IMR-90 (cell line): ENCODE measurements at regions not wholly inside any gene's neighbourhood (a gene's known extent, or its start where the extent isn't known, plus 50 kb on each side); places are given as distances from the start of the nearest gene placed in this dataset.

ENCODE experiments used
- ATAC-seq: fragments of 200-7000 bp; cut with Tn5 transposase; 2 replicates; pipeline ENCODE4 v1.9.1; 2020; ENCODE audit warnings: low read depth, mild to moderate bottlenecking, moderate library complexity
- BruUV-seq: library from RNA; stranded (reverse); fragments of 400-500 nt; replicated peaks from 2 replicates; lab custom pipeline; 2021; lab: Mats Ljungman, UMichigan
- CTCF ChIA-PET: fragments of 300-600 bp; formaldehyde crosslinking; extraction: SDS; loops from one replicate; lab custom pipeline; 2021; ENCODE audit warnings: antibody characterized with exemption; lab: Yijun Ruan, JAX
- POLR2A ChIA-PET: fragments of 300-600 bp; sonication (Branson Sonifier 250); formaldehyde crosslinking; loops from one replicate; lab custom pipeline; 2022; ENCODE audit warnings: antibody characterized with exemption; ENCODE audit not compliant: unreplicated experiment; lab: Charles Lee
- DNase-seq: peaks from one replicate; pipeline ENCODE4 v3.0.0; 2013
- H2AFZ ChIP-seq: replicated peaks from 2 replicates; pipeline ENCODE3; 2013; ENCODE audit warnings: low read length, mild to moderate bottlenecking; ENCODE audit not compliant: poor library complexity
- H2AK5ac ChIP-seq: 2 replicates; pipeline ENCODE4 v1.6.1; 2013; ENCODE audit warnings: low read depth, low read length, inconsistent platforms
- H2AK9ac ChIP-seq: replicated peaks from 2 replicates; pipeline ENCODE3; 2013; ENCODE audit warnings: mild to moderate bottlenecking, low read depth, low read length, moderate library complexity; ENCODE audit not compliant: poor library complexity
- H2BK120ac ChIP-seq: 2 replicates; pipeline ENCODE4 v1.6.1; 2013; ENCODE audit warnings: low read depth, low read length, inconsistent platforms
- H2BK15ac ChIP-seq: 3 replicates; pipeline ENCODE4 v1.6.1; 2013; ENCODE audit warnings: low read depth, low read length, inconsistent platforms
- H2BK20ac ChIP-seq: 2 replicates; pipeline ENCODE4 v1.6.1; 2013; ENCODE audit warnings: low read depth, mild to moderate bottlenecking, inconsistent platforms, low read length, moderate library complexity
- H2BK5ac ChIP-seq: 2 replicates; pipeline ENCODE4 v1.6.1; 2013; ENCODE audit warnings: mild to moderate bottlenecking, low read depth, low read length, inconsistent platforms; ENCODE audit not compliant: poor library complexity, severe bottlenecking
- H3K14ac ChIP-seq: replicated peaks from 2 replicates; pipeline ENCODE4 v1.6.1; 2013; ENCODE audit warnings: low read depth, low read length, inconsistent platforms
- H3K18ac ChIP-seq: 2 replicates; pipeline ENCODE4 v1.6.1; 2013; ENCODE audit warnings: low read depth, low read length, control low read depth
- H3K23ac ChIP-seq: 2 replicates; pipeline ENCODE4 v1.6.1; 2013; ENCODE audit warnings: low read depth, low read length, inconsistent platforms
- H3K27ac ChIP-seq: 2 replicates; pipeline ENCODE4 v1.5.1; 2013; ENCODE audit warnings: mild to moderate bottlenecking, control low read depth, low read length; ENCODE audit not compliant: insufficient read depth
- H3K27me3 ChIP-seq: 2 replicates; pipeline ENCODE4 v1.6.1; 2013; ENCODE audit warnings: low read length; ENCODE audit not compliant: control insufficient read depth, insufficient read depth
- H3K36me3 ChIP-seq: 2 replicates; pipeline ENCODE4 v1.6.1; 2013; ENCODE audit warnings: low read length, mixed read lengths; ENCODE audit not compliant: control insufficient read depth, insufficient read depth
- H3K4ac ChIP-seq: 2 replicates; pipeline ENCODE4 v1.6.1; 2013; ENCODE audit warnings: low read depth, low read length, inconsistent platforms
- H3K4me1 ChIP-seq: 2 replicates; pipeline ENCODE4 v1.6.1; 2013; ENCODE audit warnings: low read length, mixed read lengths; ENCODE audit not compliant: control insufficient read depth, insufficient read depth
- H3K4me2 ChIP-seq: 2 replicates; pipeline ENCODE4 v1.6.1; 2013; ENCODE audit warnings: low read depth, mild to moderate bottlenecking, control low read depth, low read length, moderate library complexity
- H3K4me3 ChIP-seq: 2 replicates; pipeline ENCODE4 v1.5.1; 2013; ENCODE audit warnings: low read depth, mild to moderate bottlenecking, control low read depth, low read length, moderate library complexity; ENCODE audit not compliant: insufficient read depth
- H3K56ac ChIP-seq: 2 replicates; pipeline ENCODE4 v1.6.1; 2013; ENCODE audit warnings: low read length, inconsistent platforms; ENCODE audit not compliant: insufficient read depth; ENCODE audit errors: extremely low read depth
- H3K79me1 ChIP-seq, 2 experiments: 2 replicates each; pipeline ENCODE4 v1.6.1; 2013; ENCODE audit warnings: low read length in 2 of 2, inconsistent platforms in 1 of 2, low read depth in 1 of 2
- H3K9ac ChIP-seq: 2 replicates; pipeline ENCODE4 v1.6.1; 2013; ENCODE audit warnings: low read depth, low read length, control low read depth
- H3K9me1 ChIP-seq: 2 replicates; pipeline ENCODE4 v1.6.1; 2013; ENCODE audit warnings: low read length, inconsistent platforms; ENCODE audit not compliant: insufficient read depth
- H3K9me3 ChIP-seq: 2 replicates; pipeline ENCODE4 v1.6.1; 2013; ENCODE audit warnings: low read length; ENCODE audit not compliant: control insufficient read depth, insufficient read depth
- H4K20me1 ChIP-seq: 2 replicates; pipeline ENCODE4 v1.6.1; 2013; ENCODE audit warnings: low read length, inconsistent platforms; ENCODE audit not compliant: insufficient read depth
- H4K5ac ChIP-seq: 2 replicates; pipeline ENCODE4 v1.6.1; 2013; ENCODE audit warnings: mild to moderate bottlenecking, low read depth, low read length, control low read depth
- H4K8ac ChIP-seq, 2 experiments: 2 replicates each; pipeline ENCODE4 v1.6.1; 2013; ENCODE audit warnings: low read depth in 2 of 2, low read length in 2 of 2, control low read depth in 1 of 2, inconsistent platforms in 1 of 2
- H4K91ac ChIP-seq: 2 replicates; pipeline ENCODE4 v1.6.1; 2013; ENCODE audit warnings: low read depth, low read length, inconsistent platforms; ENCODE audit not compliant: insufficient read depth
- CHD1 ChIP-seq: IDR thresholded peaks from 2 replicates; pipeline ENCODE4 v1.6.1; 2012; ENCODE audit warnings: low read depth, low read length, improper control_type of control experiment
- ELK1 ChIP-seq: fragments of 150-350 bp; IDR thresholded peaks from 2 replicates; pipeline ENCODE4 v1.6.1; 2016; ENCODE audit warnings: low read depth, mild to moderate bottlenecking, low read length, moderate library complexity, borderline replicate concordance
- MAFK ChIP-seq: IDR thresholded peaks from 2 replicates; pipeline ENCODE4 v1.6.1; 2012; ENCODE audit warnings: low read depth, low read length, improper control_type of control experiment
- MAZ ChIP-seq: IDR thresholded peaks from 2 replicates; pipeline ENCODE4 v1.6.1; 2012; ENCODE audit warnings: low read depth, mild to moderate bottlenecking, low read length, improper control_type of control experiment, moderate library complexity, borderline replicate concordance
- NFE2L2 ChIP-seq: fragments of 150-350 bp; IDR thresholded peaks from 2 replicates; pipeline ENCODE4 v1.6.1; 2016; ENCODE audit warnings: low read depth, mild to moderate bottlenecking, low read length
- USF2 ChIP-seq: fragments of 150-350 bp; IDR thresholded peaks from 2 replicates; pipeline ENCODE4 v1.6.1; 2017; ENCODE audit warnings: mild to moderate bottlenecking, antibody characterized with exemption, low read length, low read depth
- WGBS, 2 experiments: methylation state at CpG; one replicate each; pipeline versions ENCODE4 v1.1.5 to v1.1.7; 2013; ENCODE audit warnings: missing lambda C conversion rate in 2 of 2; ENCODE audit not compliant: insufficient read length in 1 of 2; ENCODE audit errors: extremely low coverage in 2 of 2; 5-methylcytosine and 5-hydroxymethylcytosine counted together
- dilution Hi-C: fragments of 300-500 bp; cut with HindIII; formaldehyde crosslinking; loops from one replicate; pipeline ENCODE4 v1.14.3; 2018; ENCODE audit warnings: low sequenced_read_pairs; ENCODE audit not compliant: unreplicated experiment
- in situ Hi-C: fragments of 300-500 bp; cut with MboI; formaldehyde crosslinking; loops from 3 replicates; pipeline ENCODE4 v1.14.3; 2019; ENCODE audit warnings: low sequenced_read_pairs, inconsistent platforms, mixed read lengths
- intact Hi-C: fragments of 100-400 bp; cut with micrococcal nuclease; formaldehyde crosslinking; loops from 2 replicates; pipeline ENCODE4 v1.10.0; 2022

- DNase-seq (no peak), ATAC-seq (no peak)
- H3K4me2 ChIP-seq, result no peak overlapping the region
- no peak overlapping the region for H3K9ac ChIP-seq
- no peaks in the 10 kb centered on the region for H3K79me1 ChIP-seq
- H2BK5ac ChIP-seq, result no peak overlapping the region
- dilution Hi-C loops, result no loop called here
- no peak overlapping the region for H2AK5ac ChIP-seq
- H2BK120ac ChIP-seq, result no peak overlapping the region
- no peak overlapping the region for H4K8ac ChIP-seq
- H3K56ac ChIP-seq, result no peak overlapping the region
- peaks cover 7% of the 10 kb centered on the region for H3K9me3 ChIP-seq
- BruUV-seq, result no TSS peak
- H2BK15ac ChIP-seq, result no peak overlapping the region
- no peak overlapping the region for H4K5ac ChIP-seq
- in situ Hi-C loops, result no loop called here
- intact Hi-C loops, result no loop called here
- H4K91ac ChIP-seq, result no peak overlapping the region
- no peak overlapping the region for H2AFZ ChIP-seq
- H2BK20ac ChIP-seq, result no peak overlapping the region
- H3K27me3 ChIP-seq, result no peaks in the 10 kb centered on the region
- no CpG with 5 or more reads among the region's 2 CpGs for WGBS, 2 experiments
- no peaks in the 10 kb centered on the region for H4K20me1 ChIP-seq
- no peak overlapping the region for H3K14ac ChIP-seq
- H3K23ac ChIP-seq, result no peak overlapping the region
- POLR2A ChIA-PET, result no interaction called here
- H3K18ac ChIP-seq, result no peak overlapping the region
- no peaks in the 10 kb centered on the region for H3K9me1 ChIP-seq
- TF ChIP-seq USF2 (no peak), NFE2L2 (no peak), CHD1 (no peak), MAFK (no peak), MAZ (no peak), ELK1 (no peak)
- no peak overlapping the region for H3K27ac ChIP-seq
- CTCF ChIA-PET, result no interaction called here
- no peaks in the 10 kb centered on the region for H3K36me3 ChIP-seq
- no peaks in the 10 kb centered on the region for H3K4me1 ChIP-seq
- H3K4ac ChIP-seq, result no peak overlapping the region
- H2AK9ac ChIP-seq, result no peak overlapping the region
- H3K4me3 ChIP-seq, result no peak overlapping the region
Measured at GRCh38 chr2:103781313-103781712, 1019.5 kb downstream of the TMEM182 start.
